ENCODE measurements at regions not wholly inside any gene's neighbourhood (a gene's known extent, or its start where the extent isn't known, plus 50 kb on each side); places are given as distances from the start of the nearest gene placed in this dataset.

DNA sequence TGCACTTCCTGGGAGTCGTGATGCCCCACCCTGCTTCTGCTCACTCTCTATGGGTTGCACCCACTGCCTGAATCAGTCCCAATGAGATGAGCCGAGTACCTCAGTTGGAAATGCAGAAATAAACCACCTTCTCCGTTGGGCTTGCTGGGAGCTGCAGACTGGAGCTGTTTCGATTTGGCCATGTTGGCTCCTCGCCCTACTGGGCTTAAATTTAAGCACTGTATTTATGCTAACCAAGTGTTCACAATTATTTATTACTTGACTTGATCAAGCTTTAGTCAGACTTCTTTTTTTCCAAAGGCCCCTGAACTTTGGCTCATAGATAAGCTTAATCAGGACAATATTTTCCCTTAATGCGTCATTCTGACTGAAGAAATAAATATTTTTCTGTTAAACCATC lies 1072.4 kb upstream of the CDH9 start:
- Mint-ChIP-seq H3K36me3 (peaks cover 19% of the 10 kb centered on the region), H3K9me3 (peaks cover 8 to 11% of the 10 kb centered on the region in 2 donors), H3K27me3 (ENCODE audit: low read depth in 2 of 2) (no peaks in the 10 kb centered on the region), H3K27ac (no peak overlapping the region), H3K4me1 (no peaks in the 10 kb centered on the region), H3K4me3 (no peak overlapping the region)
- WGBS (ENCODE audit: insufficient coverage), result 75% methylated on average over 6 of the region's 6 CpGs
- TF ChIP-seq CTCF (IDR thresholded peaks at IDR 0.05), result no peak
- Histone ChIP-seq H3K4me3 (ENCODE audit: low read length) (no peak overlapping the region), H3K27me3 (ENCODE audit: control insufficient read depth, insufficient read depth, low read length) (no peaks in the 10 kb centered on the region), H3K4me1 (ENCODE audit: control insufficient read depth, insufficient read depth, low read length) (no peaks in the 10 kb centered on the region), H3K9me3 (ENCODE audit: control insufficient read depth, insufficient read depth, low read length) (peaks cover 8% of the 10 kb centered on the region), H3K36me3 (ENCODE audit: control insufficient read depth, insufficient read depth, low read length) (no peaks in the 10 kb centered on the region), H3K27ac (ENCODE audit: low read length) (no peak overlapping the region)
- no peak for DNase-seq
- no peak for ATAC-seq
- intact Hi-C loops (cut with micrococcal nuclease), result no loop called here

GRCh38 chr5:28104080-28104479 lies 1065.7 kb upstream of the CDH9 start:
- Histone ChIP-seq H3K9me3 (ENCODE audit: control insufficient read depth, insufficient read depth, low read length) (peaks cover 4% of the 10 kb centered on the region), H3K4me1 (ENCODE audit: control insufficient read depth, insufficient read depth, low read length) (no peaks in the 10 kb centered on the region), H3K27ac (ENCODE audit: low read length) (no peak overlapping the region), H3K27me3 (ENCODE audit: control insufficient read depth, insufficient read depth, low read length) (no peaks in the 10 kb centered on the region), H3K36me3 (ENCODE audit: control insufficient read depth, insufficient read depth, low read length) (no peaks in the 10 kb centered on the region), H3K4me3 (ENCODE audit: low read length) (no peak overlapping the region)
- intact Hi-C loops (cut with micrococcal nuclease), result no loop called here
- ATAC-seq (no peak), DNase-seq (no peak)
- H3K36me3 Mint-ChIP-seq, result peaks cover 7% of the 10 kb centered on the region
- H3K4me3 Mint-ChIP-seq, result no peak overlapping the region
- H3K27me3 Mint-ChIP-seq (ENCODE audit: low read depth in 2 of 2), result no peaks in the 10 kb centered on the region
- H3K9me3 Mint-ChIP-seq, result peaks cover 5 to 15% of the 10 kb centered on the region in 2 donors
- H3K4me1 Mint-ChIP-seq, result no peaks in the 10 kb centered on the region
- no peak overlapping the region for H3K27ac Mint-ChIP-seq
- TF ChIP-seq CTCF (IDR thresholded peaks at IDR 0.05), result no peak

- intact Hi-C loops (cut with micrococcal nuclease), result no loop called here
- ATAC-seq, result no peak
- H3K27me3 Mint-ChIP-seq (ENCODE audit: low read depth in 2 of 2), result no peaks in the 10 kb centered on the region
- Histone ChIP-seq H3K9me3 (ENCODE audit: control insufficient read depth, insufficient read depth, low read length) (peaks cover 23% of the 10 kb centered on the region), H3K36me3 (ENCODE audit: control insufficient read depth, insufficient read depth, low read length) (no peaks in the 10 kb centered on the region), H3K4me1 (ENCODE audit: control insufficient read depth, insufficient read depth, low read length) (no peaks in the 10 kb centered on the region), H3K27ac (ENCODE audit: low read length) (no peak overlapping the region), H3K27me3 (ENCODE audit: control insufficient read depth, insufficient read depth, low read length) (no peaks in the 10 kb centered on the region), H3K4me3 (ENCODE audit: low read length) (no peak overlapping the region)
- WGBS (ENCODE audit: insufficient coverage), result 91% methylated on average over 10 of the region's 11 CpGs
- no peaks in the 10 kb centered on the region for H3K4me1 Mint-ChIP-seq
- H3K9me3 Mint-ChIP-seq, result peaks cover 7 to 11% of the 10 kb centered on the region in 2 donors
- no peak overlapping the region for H3K27ac Mint-ChIP-seq
- no peak overlapping the region for H3K4me3 Mint-ChIP-seq
- peaks cover 11% of the 10 kb centered on the region for H3K36me3 Mint-ChIP-seq
- no peak for TF ChIP-seq CTCF (IDR thresholded peaks at IDR 0.05)
- no peak for DNase-seq
Observed at GRCh38 chr5:28084069-28084468, 1045.7 kb upstream of the CDH9 start.

- H3K9me3 Mint-ChIP-seq, result peaks cover 1 to 3% of the 10 kb centered on the region in 2 donors
- H3K4me1 ChIP-seq (ENCODE audit: control insufficient read depth, insufficient read depth, low read length), result no peaks in the 10 kb centered on the region
- no peak overlapping the region for H3K27ac Mint-ChIP-seq
- no peaks in the 10 kb centered on the region for H3K4me1 Mint-ChIP-seq
- 91% methylated on average over 3 of the region's 3 CpGs for WGBS (ENCODE audit: insufficient coverage)
- H3K27me3 ChIP-seq (ENCODE audit: control insufficient read depth, insufficient read depth, low read length), result no peaks in the 10 kb centered on the region
- H3K4me3 Mint-ChIP-seq, result no peak overlapping the region
- peaks cover 9% of the 10 kb centered on the region for H3K36me3 Mint-ChIP-seq
- no peaks in the 10 kb centered on the region for H3K36me3 ChIP-seq (ENCODE audit: control insufficient read depth, insufficient read depth, low read length)
- H3K4me3 ChIP-seq (ENCODE audit: low read length), result no peak overlapping the region
- intact Hi-C loops (cut with micrococcal nuclease), result no loop called here
- DNase-seq (no peak), ATAC-seq (no peak)
- no peak for TF ChIP-seq CTCF (IDR thresholded peaks at IDR 0.05)
- H3K27ac ChIP-seq (ENCODE audit: low read length), result no peak overlapping the region
- H3K9me3 ChIP-seq (ENCODE audit: control insufficient read depth, insufficient read depth, low read length), result peaks cover 18% of the 10 kb centered on the region
- H3K27me3 Mint-ChIP-seq (ENCODE audit: low read depth in 2 of 2), result no peaks in the 10 kb centered on the region
Observed at GRCh38 chr5:28082610-28083009, 1044.2 kb upstream of the CDH9 start.
